Activated T-helper 17 cell treated with anti-CD3 and anti-CD28 coated beads, Interleukin-2, amount 50 U/mL, for 72 hours (primary cell): ENCODE measurements at regions not wholly inside any gene's neighbourhood (a gene's known extent, or its start where the extent isn't known, plus 50 kb on each side); places are given as distances from the start of the nearest gene placed in this dataset.

Source experiments
- ATAC-seq: fragments of 150-1000 bp; cut with Tn5 transposase; replicated peaks from 2 replicates; pipeline ENCODE4 v1.10.0; 2021; ENCODE audit warnings: mild to moderate bottlenecking, moderate library complexity
- H3K27ac Mint-ChIP-seq: one replicate; pipeline ENCODE4 v1.8.0; 2022; ENCODE audit warnings: mixed read lengths
- H3K27me3 Mint-ChIP-seq: one replicate; pipeline ENCODE4 v1.8.0; 2022; ENCODE audit warnings: mixed read lengths
- H3K36me3 Mint-ChIP-seq: one replicate; pipeline ENCODE4 v1.8.0; 2022; ENCODE audit warnings: low read depth, mild to moderate bottlenecking, mixed read lengths
- H3K4me1 Mint-ChIP-seq: one replicate; pipeline ENCODE4 v1.8.0; 2022; ENCODE audit warnings: mixed read lengths
- H3K4me3 Mint-ChIP-seq: one replicate; pipeline ENCODE4 v1.8.0; 2022; ENCODE audit warnings: mild to moderate bottlenecking, mixed read lengths
- H3K9me3 Mint-ChIP-seq: one replicate; pipeline ENCODE4 v1.8.0; 2022; ENCODE audit warnings: mixed read lengths

- H3K4me1 Mint-ChIP-seq = no peaks in the 10 kb centered on the region
- H3K27me3 Mint-ChIP-seq = peaks cover 39% of the 10 kb centered on the region
- no peak overlapping the region for H3K4me3 Mint-ChIP-seq
- no peaks in the 10 kb centered on the region for H3K36me3 Mint-ChIP-seq
- no peak for ATAC-seq
- H3K9me3 Mint-ChIP-seq = no peaks in the 10 kb centered on the region
- no peak overlapping the region for H3K27ac Mint-ChIP-seq
Measured at GRCh38 chr14:101075801-101076413, 172.4 kb upstream of the RTL1 start.

- H3K4me1 Mint-ChIP-seq = no peaks in the 10 kb centered on the region
- peaks cover 43% of the 10 kb centered on the region for H3K27me3 Mint-ChIP-seq
- no peaks in the 10 kb centered on the region for H3K9me3 Mint-ChIP-seq
- no peaks in the 10 kb centered on the region for H3K36me3 Mint-ChIP-seq
- H3K27ac Mint-ChIP-seq = no peak overlapping the region
- no peak overlapping the region for H3K4me3 Mint-ChIP-seq
- ATAC-seq = no peak
Measured at GRCh38 chr14:101076451-101077198, 173.1 kb upstream of the RTL1 start.

- Mint-ChIP-seq H3K36me3 (no peaks in the 10 kb centered on the region), H3K9me3 (no peaks in the 10 kb centered on the region), H3K27me3 (peaks cover 43% of the 10 kb centered on the region), H3K4me1 (no peaks in the 10 kb centered on the region), H3K4me3 (no peak overlapping the region), H3K27ac (no peak overlapping the region)
- no peak for ATAC-seq
Measured at GRCh38 chr14:101077481-101078074, 174.1 kb upstream of the RTL1 start.

DNA sequence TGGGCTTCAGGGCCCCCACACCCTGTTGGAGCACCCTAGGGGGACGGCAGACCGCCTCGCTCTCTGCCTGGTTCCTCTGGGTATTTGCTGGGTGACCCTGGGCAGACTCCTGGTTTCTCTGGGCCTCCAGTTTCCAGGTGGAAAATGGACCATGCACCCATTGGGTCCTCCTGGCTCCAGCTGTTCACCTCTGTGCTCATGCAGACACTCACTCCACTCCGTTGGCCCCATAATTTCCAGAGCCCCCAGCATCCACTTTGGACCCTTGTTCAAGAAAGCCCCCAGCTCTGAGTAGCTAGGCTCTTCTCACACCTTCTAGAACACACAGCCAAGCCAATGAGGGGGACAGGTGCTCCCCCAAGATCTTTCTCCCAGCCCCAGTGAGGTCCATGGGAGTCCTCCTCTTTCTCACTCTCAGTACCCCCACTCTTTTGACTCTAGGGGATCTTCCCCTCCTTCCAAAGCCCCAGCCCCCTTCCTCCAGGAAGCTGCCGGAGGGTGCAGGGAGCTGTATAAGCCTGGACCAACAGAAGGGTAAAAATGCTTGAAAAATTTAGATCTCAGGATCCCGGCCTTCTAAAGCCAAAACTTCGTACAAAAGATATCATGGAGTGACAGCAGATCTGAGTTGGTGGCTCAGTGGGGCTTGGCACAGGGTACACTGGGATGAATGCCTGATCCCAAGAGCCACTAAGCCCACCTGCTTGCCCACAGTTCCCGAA lies 174.8 kb upstream of the RTL1 start:
- ATAC-seq = no peak
- no peaks in the 10 kb centered on the region for H3K9me3 Mint-ChIP-seq
- H3K4me3 Mint-ChIP-seq = no peak overlapping the region
- H3K27me3 Mint-ChIP-seq = peaks cover 43% of the 10 kb centered on the region
- H3K4me1 Mint-ChIP-seq = no peaks in the 10 kb centered on the region
- H3K36me3 Mint-ChIP-seq = no peaks in the 10 kb centered on the region
- H3K27ac Mint-ChIP-seq = no peak overlapping the region

DNA sequence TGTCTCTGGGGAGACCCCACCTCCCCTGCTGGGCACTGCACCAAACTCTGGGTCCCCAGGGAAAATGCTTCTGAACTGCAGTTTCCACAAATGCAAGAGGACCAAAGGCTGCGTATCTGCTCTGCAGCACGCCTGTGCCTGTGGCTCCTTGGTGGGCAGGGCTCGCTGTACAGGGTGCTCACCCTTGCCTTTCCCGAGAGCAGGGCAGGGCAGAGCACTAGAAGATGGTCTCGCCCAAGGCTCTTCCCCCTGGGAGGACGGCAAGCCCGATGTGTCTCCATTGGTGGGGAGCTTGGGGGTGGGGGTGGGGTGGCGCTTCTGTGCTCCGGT lies 175.3 kb upstream of the RTL1 start:
- Mint-ChIP-seq H3K27me3 (peaks cover 43% of the 10 kb centered on the region), H3K36me3 (no peaks in the 10 kb centered on the region), H3K4me3 (no peak overlapping the region), H3K9me3 (no peaks in the 10 kb centered on the region), H3K4me1 (no peaks in the 10 kb centered on the region), H3K27ac (no peak overlapping the region)
- ATAC-seq = no peak

DNA sequence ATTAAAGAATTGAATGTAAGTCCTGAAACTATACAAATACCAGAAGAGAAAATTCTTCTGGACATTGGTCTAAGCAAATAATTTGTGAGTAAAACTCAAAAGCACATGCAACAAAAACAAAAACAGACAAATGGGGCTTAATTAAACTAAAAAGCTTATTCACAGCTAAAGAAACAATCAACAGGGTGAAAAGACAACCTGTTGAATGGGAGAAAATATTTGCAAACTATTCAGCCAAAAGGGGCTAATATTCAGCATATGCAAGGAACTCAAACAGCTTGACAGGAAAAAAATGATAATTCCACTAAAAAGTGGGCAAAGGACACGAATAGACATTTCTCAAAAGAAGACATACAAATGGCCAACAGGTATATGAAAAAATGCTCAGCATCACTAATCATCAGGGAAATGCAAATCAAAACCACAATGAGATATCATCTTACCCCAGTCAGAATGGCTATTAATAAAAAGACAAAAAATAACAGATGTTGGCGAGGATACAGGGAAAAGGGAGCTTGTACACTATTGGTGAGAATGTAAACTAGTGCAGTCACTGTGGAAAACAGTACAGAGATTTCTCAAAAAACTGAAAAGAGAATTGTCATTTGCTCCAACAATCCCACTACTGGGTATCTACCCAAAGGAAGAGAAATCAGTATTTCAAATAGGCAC lies 177.5 kb upstream of the RTL1 start:
- no peak for ATAC-seq

DNA sequence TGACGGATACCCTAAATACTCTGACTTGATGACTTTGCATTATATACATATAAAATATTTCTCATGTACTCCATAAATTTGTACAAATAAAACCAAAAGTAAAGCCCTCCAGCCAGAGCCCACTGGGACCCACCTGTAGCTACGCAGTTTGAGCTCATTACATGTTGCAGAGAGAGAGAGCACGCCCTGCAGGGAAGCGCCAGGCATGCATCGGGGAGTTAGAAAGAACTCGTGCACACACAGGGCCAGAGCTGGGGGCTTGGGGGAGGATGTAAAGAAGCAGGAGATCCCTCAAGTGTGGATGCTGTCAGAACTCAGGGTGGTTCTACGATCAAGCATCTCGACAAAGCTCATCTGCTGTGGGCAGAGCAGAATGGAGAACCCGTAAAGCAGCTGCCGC lies 178.5 kb upstream of the RTL1 start:
- no peak overlapping the region for H3K27ac Mint-ChIP-seq

More for the DNA sequence above, 177.5 kb upstream of the RTL1 start:
- no peak overlapping the region for H3K4me3 Mint-ChIP-seq
- H3K9me3 Mint-ChIP-seq = no peaks in the 10 kb centered on the region
- H3K36me3 Mint-ChIP-seq = no peaks in the 10 kb centered on the region
- no peak overlapping the region for H3K27ac Mint-ChIP-seq
- H3K27me3 Mint-ChIP-seq = peaks cover 40% of the 10 kb centered on the region
- no peaks in the 10 kb centered on the region for H3K4me1 Mint-ChIP-seq

GRCh38 chr14:101082436-101083384 lies 179.2 kb upstream of the RTL1 start:
- Mint-ChIP-seq H3K27me3 (peaks cover 39% of the 10 kb centered on the region), H3K9me3 (no peaks in the 10 kb centered on the region), H3K4me3 (no peak overlapping the region), H3K36me3 (no peaks in the 10 kb centered on the region), H3K4me1 (no peaks in the 10 kb centered on the region), H3K27ac (no peak overlapping the region)
- ATAC-seq = no peak

More for the DNA sequence above, 178.5 kb upstream of the RTL1 start:
- ATAC-seq = no peak
- Mint-ChIP-seq H3K9me3 (no peaks in the 10 kb centered on the region), H3K36me3 (no peaks in the 10 kb centered on the region), H3K4me1 (no peaks in the 10 kb centered on the region), H3K4me3 (no peak overlapping the region), H3K27me3 (peaks cover 40% of the 10 kb centered on the region)

DNA sequence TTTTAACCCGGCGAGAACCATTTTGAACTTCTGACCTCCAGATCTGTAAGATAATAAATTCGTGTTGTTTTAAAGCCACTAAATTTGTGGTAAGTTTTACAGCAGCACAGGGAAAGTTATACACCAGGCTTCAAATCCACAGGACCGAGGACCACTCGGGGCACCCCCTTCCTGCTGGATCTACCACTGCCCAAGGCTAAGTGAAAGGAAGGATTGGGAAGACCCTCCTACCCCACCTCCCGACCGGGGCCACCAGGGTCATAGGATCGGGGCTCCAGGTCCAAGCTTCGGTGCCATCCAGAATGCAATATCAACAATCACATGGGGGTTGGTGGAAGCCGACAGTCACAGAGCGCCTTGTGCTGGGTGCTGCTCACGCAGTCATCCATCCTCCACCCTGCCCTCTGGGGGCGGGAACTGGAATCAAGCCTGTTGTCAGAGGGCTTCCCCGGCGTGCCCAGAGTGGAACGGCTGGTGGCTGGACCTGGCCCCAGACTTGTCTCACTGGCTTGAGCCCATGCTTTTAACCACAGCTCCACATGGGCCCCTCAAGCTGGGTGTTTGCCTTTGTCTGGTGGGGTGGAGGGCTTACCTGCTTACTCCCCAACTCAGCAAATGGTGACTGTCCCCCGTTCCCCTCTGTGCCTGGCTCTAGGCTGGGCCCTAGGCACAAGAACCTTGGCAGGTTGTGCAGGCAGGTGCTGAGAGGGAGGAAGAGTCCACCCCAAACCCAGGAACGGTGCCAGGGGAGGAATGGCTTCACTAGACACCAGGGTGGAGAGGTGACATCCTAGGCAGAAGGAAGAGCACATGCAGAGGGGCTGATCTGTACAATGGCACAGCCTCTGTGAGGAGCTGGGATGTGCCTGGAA lies 180.3 kb upstream of the RTL1 start:
- no peak for ATAC-seq
- no peak overlapping the region for H3K4me3 Mint-ChIP-seq

GRCh38 chr14:101084436-101084826 lies 180.9 kb upstream of the RTL1 start:
- Mint-ChIP-seq H3K36me3 (no peaks in the 10 kb centered on the region), H3K9me3 (no peaks in the 10 kb centered on the region), H3K27me3 (peaks cover 31% of the 10 kb centered on the region), H3K4me1 (no peaks in the 10 kb centered on the region), H3K4me3 (no peak overlapping the region), H3K27ac (no peak overlapping the region)
- ATAC-seq = no peak

More for the DNA sequence above, 180.3 kb upstream of the RTL1 start:
- H3K36me3 Mint-ChIP-seq = no peaks in the 10 kb centered on the region
- H3K27ac Mint-ChIP-seq = no peak overlapping the region
- peaks cover 34% of the 10 kb centered on the region for H3K27me3 Mint-ChIP-seq
- H3K9me3 Mint-ChIP-seq = no peaks in the 10 kb centered on the region
- H3K4me1 Mint-ChIP-seq = no peaks in the 10 kb centered on the region

DNA sequence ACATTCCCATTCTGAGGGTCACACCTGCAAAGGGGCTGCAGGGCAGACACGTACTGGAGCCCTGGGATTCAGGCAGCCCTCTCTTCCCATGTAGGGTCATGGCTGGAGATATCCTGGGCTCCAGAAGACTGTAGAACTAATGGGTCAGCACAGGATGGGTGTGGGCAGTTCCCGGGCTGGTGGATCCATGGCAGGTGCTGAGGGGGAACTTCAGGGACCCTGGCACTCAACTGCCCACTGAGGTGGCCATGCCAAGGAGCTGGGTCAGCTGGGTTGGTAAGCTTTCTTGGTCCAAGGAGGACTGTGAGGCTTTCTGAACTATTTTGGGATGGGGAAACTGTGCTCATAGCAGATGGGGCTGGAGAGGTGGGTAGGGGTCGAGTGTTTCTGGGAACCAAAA lies 183.4 kb upstream of the RTL1 start:
- Mint-ChIP-seq H3K9me3 (no peaks in the 10 kb centered on the region), H3K4me1 (no peaks in the 10 kb centered on the region), H3K27me3 (peaks cover 15% of the 10 kb centered on the region), H3K36me3 (no peaks in the 10 kb centered on the region), H3K27ac (no peak overlapping the region), H3K4me3 (no peak overlapping the region)
- ATAC-seq = no peak

- Mint-ChIP-seq H3K36me3 (no peaks in the 10 kb centered on the region), H3K4me1 (no peaks in the 10 kb centered on the region), H3K27ac (no peak overlapping the region), H3K4me3 (no peak overlapping the region), H3K9me3 (no peaks in the 10 kb centered on the region), H3K27me3 (peaks cover 15% of the 10 kb centered on the region)
- ATAC-seq = no peak
Measured at GRCh38 chr14:101087614-101088394, 184.3 kb upstream of the RTL1 start.
